NCI-H2029 (cell line): ENCODE measurements at regions not wholly inside any gene's neighbourhood (a gene's known extent, or its start where the extent isn't known, plus 50 kb on each side); places are given as distances from the start of the nearest gene placed in this dataset.
A peak's percentile ranks its signal among the peaks of the same experiment; 100 is the strongest.
"Not testable (repeated sequence)": the region's sequence is repeated elsewhere in the genome, so short reads cannot be mapped to it uniquely, and the experiment has no call there.

ENCODE experiments used
- DNase-seq: peaks from one replicate; lab custom pipeline; 2025; lab: John Stamatoyannopoulos, UW

DNA sequence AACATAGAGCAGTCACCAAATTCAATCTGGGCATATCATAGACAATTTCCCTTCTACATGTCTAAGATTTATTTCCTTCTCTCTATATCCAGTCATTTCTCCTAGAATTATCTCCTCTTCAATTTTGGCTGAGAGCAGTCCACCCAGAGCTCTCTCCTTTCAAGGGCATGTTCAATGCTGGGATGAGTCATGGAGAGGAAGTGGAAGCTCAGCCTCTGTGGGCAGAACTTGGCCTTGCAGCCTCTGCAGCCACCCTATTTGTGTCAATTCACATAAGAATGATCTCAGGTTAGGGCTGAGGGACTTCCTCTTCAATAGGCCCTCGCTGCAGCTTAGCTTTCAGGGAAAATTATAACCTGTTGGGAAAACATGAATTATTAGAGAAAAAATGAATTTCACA is 560.8 kb downstream of the POM121L12 start:
- DNase-seq = peak; percentile 74

GRCh38 chr7:53600296-53600695 is 564.9 kb downstream of the POM121L12 start:
- DNase-seq = no peak

DNA sequence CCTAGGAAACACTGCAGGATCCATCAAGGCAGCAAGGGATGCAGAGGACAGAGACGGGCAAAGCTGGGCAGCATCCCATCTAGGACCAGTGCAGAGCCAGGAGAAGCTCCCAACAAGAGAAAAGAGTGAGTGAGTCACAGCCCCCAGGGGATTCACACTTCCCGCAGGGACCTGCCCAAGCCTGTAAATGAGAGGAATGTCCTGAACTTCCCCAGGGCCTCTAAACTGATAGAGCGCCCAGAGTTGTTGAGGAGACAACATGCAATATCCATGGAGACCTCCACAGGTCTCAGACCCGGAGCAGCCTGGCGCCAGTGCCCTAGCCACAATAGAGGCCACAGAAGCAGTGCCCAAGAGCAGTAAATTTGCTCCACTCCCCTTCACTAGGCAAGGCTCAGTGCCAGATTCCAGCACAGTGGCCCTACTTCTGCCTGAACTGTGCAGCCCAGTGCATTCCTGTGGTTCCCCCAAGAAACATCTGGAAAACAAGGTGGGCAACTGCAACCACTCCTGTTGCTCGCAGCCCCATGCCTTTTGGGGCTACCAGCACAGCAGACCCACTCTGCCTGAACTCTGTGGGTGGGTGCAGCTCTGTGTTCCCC is 567.5 kb downstream of the POM121L12 start:
- DNase-seq = no peak

DNA sequence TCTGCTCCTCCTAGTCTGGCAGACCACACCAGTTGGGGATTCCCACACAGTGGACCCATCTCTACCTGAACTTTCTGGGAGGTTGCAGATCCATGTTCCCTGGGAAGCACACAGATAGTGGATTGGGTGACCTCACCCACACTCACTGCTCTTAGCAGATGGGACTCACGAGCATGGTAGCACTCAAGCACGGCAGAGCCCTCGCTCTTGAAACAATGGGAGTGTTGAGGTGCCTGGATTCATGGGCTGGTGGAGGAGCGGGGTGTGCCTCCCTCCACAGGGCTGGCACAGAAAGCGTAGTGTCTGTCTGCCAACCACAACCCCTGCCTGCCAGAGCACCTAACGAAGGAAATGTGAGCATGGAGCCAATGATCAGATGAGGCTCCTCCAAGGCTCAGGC is 568.0 kb downstream of the POM121L12 start:
- no peak for DNase-seq

- DNase-seq = no peak
These were observed 568.8 kb downstream of the POM121L12 start for GRCh38 chr7:53604201-53604600.

GRCh38 chr7:53607961-53608360 is 572.5 kb downstream of the POM121L12 start:
- no peak for DNase-seq

GRCh38 chr7:53609185-53609584 is 573.8 kb downstream of the POM121L12 start:
- DNase-seq = no peak

GRCh38 chr7:53611043-53611442 is 575.6 kb downstream of the POM121L12 start:
- DNase-seq = no peak

DNA sequence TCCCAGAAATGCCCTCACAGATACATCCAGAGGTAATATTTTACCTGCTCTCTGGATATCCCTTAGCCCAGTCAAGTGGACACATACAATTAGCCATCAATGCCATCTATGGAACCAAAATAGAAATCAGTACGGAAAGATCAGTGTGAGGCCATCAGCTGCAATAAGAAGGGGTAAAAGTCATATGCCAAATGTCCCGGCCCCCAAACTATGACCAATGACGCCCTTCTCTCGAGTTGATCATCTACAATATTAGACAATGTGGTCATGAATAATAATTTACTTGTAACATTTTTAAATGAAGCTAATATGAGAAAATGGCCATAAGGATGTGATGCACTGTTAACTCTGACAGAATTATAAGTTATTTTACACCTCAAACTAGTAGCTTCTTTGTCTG is 588.9 kb downstream of the POM121L12 start:
- no peak for DNase-seq

DNA sequence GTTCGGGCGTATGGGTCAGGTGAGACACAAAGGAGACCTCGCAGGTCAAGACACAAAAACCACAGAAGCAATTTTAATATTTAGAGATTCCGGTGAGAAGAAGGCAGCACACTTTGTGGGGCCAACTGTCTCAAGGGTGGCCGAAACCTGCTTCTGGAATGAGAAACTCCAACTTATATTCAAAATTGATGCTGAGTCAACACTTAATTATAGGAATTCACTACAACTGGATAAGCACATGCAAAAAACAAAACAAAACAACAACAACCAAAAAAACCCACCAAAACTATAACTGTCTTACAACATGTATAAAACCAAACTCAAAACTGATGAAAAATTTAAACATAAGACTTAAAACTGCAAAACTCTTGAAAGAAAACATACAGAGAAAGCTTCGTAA is 593.3 kb downstream of the POM121L12 start:
- DNase-seq = no peak

DNA sequence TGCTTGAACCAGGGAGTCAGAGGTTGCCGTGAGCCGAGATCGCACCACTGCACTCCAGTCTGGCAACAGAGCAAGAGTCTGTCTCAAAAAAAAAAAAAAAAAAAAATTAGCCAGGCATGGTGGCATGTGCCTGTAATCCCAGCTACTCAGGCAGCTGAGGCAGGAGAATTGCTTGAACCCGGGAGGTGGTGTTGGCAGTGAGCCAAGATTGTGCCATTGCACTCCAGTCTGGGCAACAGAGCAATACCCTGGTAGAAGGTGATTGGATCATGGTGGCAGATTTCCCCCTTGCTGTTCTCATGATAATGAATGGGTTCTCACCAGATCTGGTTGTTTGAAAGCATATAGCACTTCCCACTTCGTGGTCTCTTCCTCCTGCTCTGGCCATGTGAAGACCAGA is 599.8 kb downstream of the POM121L12 start:
- DNase-seq = not testable (repeated sequence)

DNA sequence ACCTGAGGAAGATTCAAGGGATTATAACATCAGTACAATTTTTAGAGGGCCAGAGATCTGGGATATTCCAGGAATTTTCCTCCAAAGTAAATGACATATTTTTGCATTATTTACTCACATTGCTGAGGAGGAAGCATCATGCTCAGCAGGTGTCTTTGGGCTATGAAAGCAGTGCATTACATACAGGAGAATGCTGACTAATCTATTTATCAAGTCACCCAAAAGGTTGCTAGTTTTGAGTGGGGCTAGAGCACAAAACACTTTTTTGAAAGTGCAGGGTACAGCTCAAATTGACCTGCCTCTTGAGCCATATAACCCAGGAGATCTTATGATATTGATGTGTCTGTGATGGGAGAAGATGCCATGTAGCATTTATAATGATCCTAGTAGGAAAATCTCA is 603.1 kb downstream of the POM121L12 start:
- DNase-seq = no peak

GRCh38 chr7:53641091-53641490 is 605.7 kb downstream of the POM121L12 start:
- no peak for DNase-seq

DNA sequence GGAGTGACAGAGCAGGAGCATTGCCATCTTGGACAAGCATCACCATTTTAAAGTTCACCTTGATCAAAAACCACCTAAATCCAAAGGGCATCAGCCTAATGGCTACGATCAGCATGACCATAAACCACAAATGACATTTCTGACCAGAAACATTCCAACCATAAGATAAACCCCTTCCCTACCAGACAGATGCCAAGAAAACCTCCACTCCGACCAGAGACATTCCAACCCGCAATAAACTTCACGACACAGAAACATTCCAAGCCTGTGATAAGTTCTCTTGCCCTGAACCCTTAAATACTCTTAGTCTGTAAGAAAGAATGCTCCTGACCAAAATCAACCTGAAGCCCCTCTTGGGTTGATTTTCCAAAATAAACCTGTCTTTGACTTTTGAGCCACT is 606.9 kb downstream of the POM121L12 start:
- DNase-seq = no peak

GRCh38 chr7:53642866-53643265 is 607.4 kb downstream of the POM121L12 start:
- no peak for DNase-seq

- DNase-seq = no peak
These were observed 621.4 kb downstream of the POM121L12 start for GRCh38 chr7:53656881-53657280.

- DNase-seq = no peak
These were observed 622.2 kb downstream of the POM121L12 start for GRCh38 chr7:53657586-53657985.

DNA sequence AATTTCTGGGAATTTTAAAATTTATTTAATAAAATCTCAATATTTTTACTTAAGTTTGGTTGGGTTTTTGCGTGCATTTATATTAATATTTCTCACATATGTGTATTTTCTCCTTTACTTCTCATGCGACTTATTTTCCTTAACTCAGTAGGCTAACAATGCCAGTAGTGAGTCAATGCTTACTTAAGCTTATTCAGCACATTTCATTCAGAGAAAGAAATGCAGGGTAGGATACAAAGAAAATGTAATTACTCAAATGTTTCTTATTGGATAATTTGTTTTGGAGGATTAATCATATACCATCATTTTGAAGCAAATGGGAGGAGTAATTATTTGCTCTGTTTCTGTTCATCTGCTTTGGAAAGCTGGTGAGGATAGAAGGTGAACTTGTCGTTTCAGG is 623.5 kb downstream of the POM121L12 start:
- no peak for DNase-seq

GRCh38 chr7:53661645-53662217 is 626.3 kb downstream of the POM121L12 start:
- DNase-seq = no peak

DNA sequence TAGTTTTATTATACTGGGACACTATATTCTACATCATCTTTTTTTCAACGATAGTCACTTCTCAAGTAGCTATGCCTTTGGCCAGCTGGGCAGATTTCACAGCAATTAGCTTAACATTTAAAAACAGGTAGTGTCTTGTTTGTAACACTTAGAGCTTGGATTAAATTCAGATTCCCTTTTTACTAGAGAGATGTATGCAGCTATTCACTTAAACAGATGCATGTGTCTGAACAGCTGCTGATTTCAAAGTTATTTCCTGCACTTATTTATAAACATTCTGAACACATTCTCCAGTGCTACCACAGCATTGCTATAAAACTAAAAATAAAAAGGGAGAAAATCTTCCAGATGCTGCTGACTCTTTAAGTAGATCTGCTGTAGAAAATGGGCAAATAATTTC is 637.2 kb downstream of the POM121L12 start:
- no peak for DNase-seq

DNA sequence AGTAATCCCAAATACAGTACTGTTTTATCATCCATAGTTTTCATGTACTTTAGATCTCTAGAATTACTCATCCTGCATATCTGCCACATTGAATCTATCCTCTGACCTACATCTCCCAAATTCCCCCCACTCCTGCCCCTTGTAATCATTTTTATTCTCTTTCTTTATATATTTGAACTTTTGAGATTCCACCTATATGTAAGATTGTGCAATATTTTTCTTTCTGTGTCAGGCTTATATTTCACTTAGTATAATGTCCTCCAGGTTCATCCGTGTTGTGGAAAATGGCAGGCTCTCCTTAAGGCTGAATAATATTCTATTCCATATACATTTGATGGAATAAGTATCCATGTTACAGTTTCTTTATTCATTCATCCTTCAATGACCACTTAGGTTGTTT is 640.4 kb downstream of the POM121L12 start:
- no peak for DNase-seq

DNA sequence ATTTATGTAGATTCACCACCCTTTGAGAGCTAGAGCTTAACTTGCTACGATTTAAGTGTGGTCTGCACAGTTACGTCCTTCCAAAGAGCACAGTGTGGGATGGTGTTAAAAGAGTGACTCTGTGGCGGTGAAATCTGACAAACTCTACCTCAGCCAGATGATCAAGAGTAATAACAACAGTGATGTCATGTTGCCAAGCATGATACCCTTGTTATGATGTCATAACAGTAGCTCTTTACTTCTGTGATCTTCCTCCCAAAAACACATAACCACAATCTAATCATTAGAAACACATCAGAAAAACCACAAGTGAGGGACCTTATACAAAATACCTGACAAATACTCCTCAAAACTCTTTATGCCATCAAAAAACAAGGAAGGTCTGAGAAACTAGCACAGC is 649.3 kb downstream of the POM121L12 start:
- no peak for DNase-seq

GRCh38 chr7:53690411-53690810 is 655.0 kb downstream of the POM121L12 start:
- DNase-seq = no peak

DNA sequence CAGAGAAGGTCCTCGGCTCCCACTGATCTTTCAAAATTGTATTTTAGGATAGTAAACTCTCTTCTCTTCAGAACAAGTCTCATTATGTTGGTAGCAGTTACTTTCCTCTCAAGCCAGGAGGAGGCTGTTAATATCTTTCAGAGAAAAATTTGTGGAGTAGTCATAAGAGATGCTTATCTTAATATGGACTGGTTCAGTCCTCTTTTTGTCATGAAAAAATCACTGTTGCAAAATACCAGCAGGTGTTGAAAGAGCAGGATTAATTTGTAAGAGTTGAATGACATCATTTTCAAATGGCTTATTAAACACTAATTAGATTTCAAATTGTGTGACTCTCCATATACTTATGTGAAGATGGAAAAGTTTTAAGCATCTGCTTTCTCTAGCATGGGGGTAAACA is 662.5 kb downstream of the POM121L12 start:
- no peak for DNase-seq
